ENCODE measurements at regions not wholly inside any gene's neighbourhood (a gene's known extent, or its start where the extent isn't known, plus 50 kb on each side); places are given as distances from the start of the nearest gene placed in this dataset.

GRCh38 chr1:65495137-65495536, 74.7 kb downstream of the LEPR start:
- TF ChIP-seq CTCF (IDR thresholded peaks at IDR 0.05; ENCODE audit: low read depth, low read length) = no peak
- no peak overlapping the region for H3K4me3 ChIP-seq (ENCODE audit: low read depth, low read length)
- DNase-seq (ENCODE audit: low read depth, low spot score) = no peak
- in situ Hi-C loops (cut with HindIII; ENCODE audit: low sequenced_read_pairs) = no loop called here

- in situ Hi-C loops (cut with HindIII; ENCODE audit: low sequenced_read_pairs) = no loop called here
- no peak for DNase-seq (ENCODE audit: low read depth, low spot score)
- no peak for TF ChIP-seq CTCF (IDR thresholded peaks at IDR 0.05; ENCODE audit: low read depth, low read length)
- no peak overlapping the region for H3K4me3 ChIP-seq (ENCODE audit: low read depth, low read length)
These were observed 76.9 kb downstream of the LEPR start for GRCh38 chr1:65497256-65497830.

GRCh38 chr1:65503427-65503826, 83.0 kb downstream of the LEPR start:
- no peak for DNase-seq (ENCODE audit: low read depth, low spot score)
- no peak overlapping the region for H3K4me3 ChIP-seq (ENCODE audit: low read depth, low read length)
- no peak for TF ChIP-seq CTCF (IDR thresholded peaks at IDR 0.05; ENCODE audit: low read depth, low read length)
- in situ Hi-C loops (cut with HindIII; ENCODE audit: low sequenced_read_pairs) = no loop called here

GRCh38 chr1:65504263-65504662, 83.8 kb downstream of the LEPR start:
- no peak for TF ChIP-seq CTCF (IDR thresholded peaks at IDR 0.05; ENCODE audit: low read depth, low read length)
- in situ Hi-C loops (cut with HindIII; ENCODE audit: low sequenced_read_pairs) = no loop called here

GRCh38 chr1:65505547-65506300, 85.3 kb downstream of the LEPR start:
- no peak for TF ChIP-seq CTCF (IDR thresholded peaks at IDR 0.05; ENCODE audit: low read depth, low read length)
- DNase-seq (ENCODE audit: low read depth, low spot score) = no peak
- in situ Hi-C loops (cut with HindIII; ENCODE audit: low sequenced_read_pairs) = no loop called here
- no peak overlapping the region for H3K4me3 ChIP-seq (ENCODE audit: low read depth, low read length)

More at GRCh38 chr1:65504263-65504662, 83.8 kb downstream of the LEPR start:
- H3K4me3 ChIP-seq (ENCODE audit: low read depth, low read length) = no peak overlapping the region
- DNase-seq (ENCODE audit: low read depth, low spot score) = no peak

GRCh38 chr1:65508051-65508450, 87.6 kb downstream of the LEPR start:
- H3K4me3 ChIP-seq (ENCODE audit: low read depth, low read length) = no peak overlapping the region
- TF ChIP-seq CTCF (IDR thresholded peaks at IDR 0.05; ENCODE audit: low read depth, low read length) = no peak
- in situ Hi-C loops (cut with HindIII; ENCODE audit: low sequenced_read_pairs) = no loop called here
- DNase-seq (ENCODE audit: low read depth, low spot score) = no peak

Measured in astrocyte of the spinal cord (primary cell).